GM12874 (cell line): ENCODE measurements at regions not wholly inside any gene's neighbourhood (a gene's known extent, or its start where the extent isn't known, plus 50 kb on each side); places are given as distances from the start of the nearest gene placed in this dataset.

Source experiments
- TF ChIP-seq, protein P1 (sequence below): IDR thresholded peaks from 2 replicates; pipeline ENCODE4 v1.5.1; 2011; ENCODE audit warnings: low read depth, mild to moderate bottlenecking, control low read depth, low read length, moderate library complexity; ENCODE audit not compliant: insufficient read depth

- TF ChIP-seq, protein P1, sequence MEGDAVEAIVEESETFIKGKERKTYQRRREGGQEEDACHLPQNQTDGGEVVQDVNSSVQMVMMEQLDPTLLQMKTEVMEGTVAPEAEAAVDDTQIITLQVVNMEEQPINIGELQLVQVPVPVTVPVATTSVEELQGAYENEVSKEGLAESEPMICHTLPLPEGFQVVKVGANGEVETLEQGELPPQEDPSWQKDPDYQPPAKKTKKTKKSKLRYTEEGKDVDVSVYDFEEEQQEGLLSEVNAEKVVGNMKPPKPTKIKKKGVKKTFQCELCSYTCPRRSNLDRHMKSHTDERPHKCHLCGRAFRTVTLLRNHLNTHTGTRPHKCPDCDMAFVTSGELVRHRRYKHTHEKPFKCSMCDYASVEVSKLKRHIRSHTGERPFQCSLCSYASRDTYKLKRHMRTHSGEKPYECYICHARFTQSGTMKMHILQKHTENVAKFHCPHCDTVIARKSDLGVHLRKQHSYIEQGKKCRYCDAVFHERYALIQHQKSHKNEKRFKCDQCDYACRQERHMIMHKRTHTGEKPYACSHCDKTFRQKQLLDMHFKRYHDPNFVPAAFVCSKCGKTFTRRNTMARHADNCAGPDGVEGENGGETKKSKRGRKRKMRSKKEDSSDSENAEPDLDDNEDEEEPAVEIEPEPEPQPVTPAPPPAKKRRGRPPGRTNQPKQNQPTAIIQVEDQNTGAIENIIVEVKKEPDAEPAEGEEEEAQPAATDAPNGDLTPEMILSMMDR = no peak
Observed at GRCh38 chr10:24118246-24118645, 90.7 kb upstream of the KIAA1217 start.

DNA sequence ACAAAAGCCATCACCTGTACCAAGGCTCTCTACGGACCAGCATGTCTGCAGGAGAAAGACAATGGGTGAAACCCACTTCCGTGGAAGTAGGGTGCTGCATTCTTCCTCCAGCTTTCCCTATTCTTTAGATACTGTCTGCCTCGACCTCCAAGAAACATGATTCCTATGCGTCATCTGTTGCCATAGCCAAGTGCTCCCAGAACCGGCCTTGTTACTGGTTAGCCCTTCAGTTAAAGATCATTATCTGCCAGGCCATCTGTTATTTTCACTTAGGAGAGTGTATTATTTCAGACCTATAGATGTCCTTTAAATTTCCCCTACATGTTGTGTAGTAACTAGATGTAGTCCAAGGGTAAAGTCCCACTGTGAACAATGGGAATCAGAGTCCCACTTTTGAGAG, 89.0 kb upstream of the KIAA1217 start:
- TF ChIP-seq, protein P1 = no peak

- TF ChIP-seq, protein P1 = no peak
Observed at GRCh38 chr10:24120646-24121045, 88.3 kb upstream of the KIAA1217 start.

- TF ChIP-seq, protein P1 = no peak
Observed at GRCh38 chr10:24127516-24127915, 81.4 kb upstream of the KIAA1217 start.

DNA sequence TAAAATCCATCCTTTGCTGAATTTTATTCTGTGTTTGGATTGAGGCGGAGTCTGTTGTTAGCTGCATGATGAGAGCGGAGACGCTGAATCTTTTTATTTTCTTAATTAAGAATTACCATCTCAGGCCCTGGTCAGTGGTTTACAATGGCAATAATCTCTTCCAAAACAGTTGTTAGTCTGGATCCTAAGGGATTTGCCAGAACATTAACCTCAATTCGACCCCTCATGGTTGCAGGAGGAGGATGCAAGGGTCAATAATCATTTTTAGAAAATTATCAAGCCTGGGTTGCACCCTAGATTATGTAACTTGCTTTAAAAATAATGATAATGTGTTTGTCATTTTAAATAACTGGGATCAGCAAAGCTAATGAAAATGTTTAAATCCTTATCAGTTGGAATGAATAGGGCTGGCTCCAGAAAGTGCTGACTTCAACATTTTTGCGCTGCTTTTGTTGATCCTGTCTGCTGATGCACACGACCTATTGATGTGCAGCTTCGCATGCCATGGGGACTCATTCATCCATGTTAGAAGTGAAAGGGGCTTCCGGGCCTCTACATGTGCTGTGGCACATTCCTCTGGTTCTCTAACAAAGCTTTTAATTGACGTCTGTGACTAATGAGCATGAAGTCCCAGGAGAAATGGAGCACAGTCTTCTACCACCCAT, 80.7 kb upstream of the KIAA1217 start:
- TF ChIP-seq, protein P1 = no peak

GRCh38 chr10:24132741-24133140, 76.2 kb upstream of the KIAA1217 start:
- TF ChIP-seq, protein P1 = no peak

GRCh38 chr10:24133835-24134234, 75.1 kb upstream of the KIAA1217 start:
- TF ChIP-seq, protein P1 = no peak
